Esophagus muscularis mucosa (tissue), 3 donors: ENCODE measurements at regions not wholly inside any gene's neighbourhood (a gene's known extent, or its start where the extent isn't known, plus 50 kb on each side); places are given as distances from the start of the nearest gene placed in this dataset.

ENCODE experiments used
- CTCF ChIP-seq, 3 experiments: fragments of 200-600 bp in 2 of 3; fragments of 450-650 bp in 1 of 3; sonication (generic) in 2 of 3; IDR thresholded peaks; one replicate each; pipeline ENCODE4 v1.5.1; 2017 to 2019; ENCODE audit warnings: antibody characterized with exemption in 3 of 3, mild to moderate bottlenecking in 2 of 3, moderate library complexity in 1 of 3
- EP300 ChIP-seq: sonication (generic); formaldehyde crosslinking; IDR thresholded peaks from one replicate; pipeline ENCODE4 v1.6.1; 2017; ENCODE audit warnings: antibody characterized with exemption

GRCh38 chr10:64619102-64619501 lies 1097.9 kb downstream of the REEP3 start:
- TF ChIP-seq EP300 (no peak), CTCF (IDR thresholded peaks at IDR 0.05) (no peak)
